ENCODE measurements at regions not wholly inside any gene's neighbourhood (a gene's known extent, or its start where the extent isn't known, plus 50 kb on each side); places are given as distances from the start of the nearest gene placed in this dataset.

GRCh38 chr3:103923907-103924306, 1442.8 kb upstream of the ALCAM start:
- Histone ChIP-seq H2AFZ (ENCODE audit: low read depth, low read length) (no peak overlapping the region), H3K9me2 (ENCODE audit: insufficient read depth, low read length) (no peaks in the 10 kb centered on the region), H3K27ac (ENCODE audit: low read length) (no peak overlapping the region), H3K9ac (ENCODE audit: low read length) (no peak overlapping the region), H3K4me3 (ENCODE audit: low read length) (no peak overlapping the region), H3K27me3 (ENCODE audit: insufficient read depth, low read depth, low read length) (no peaks in the 10 kb centered on the region), H3F3A (ENCODE audit: insufficient read depth, low read length, poor library complexity, severe bottlenecking) (no peaks in the 10 kb centered on the region), H4K20me1 (ENCODE audit: insufficient read depth) (no peaks in the 10 kb centered on the region), H3K79me2 (replicated peaks; ENCODE audit: insufficient read depth, low read length) (no peaks in the 10 kb centered on the region), H3K4me2 (ENCODE audit: low read length) (no peak overlapping the region), H3K36me3 (ENCODE audit: insufficient read depth, low read length) (no peaks in the 10 kb centered on the region), H3K9me3 (ENCODE audit: low read length) (no peaks in the 10 kb centered on the region)
- TF ChIP-seq REST (IDR thresholded peaks at IDR 0.05; ENCODE audit: borderline replicate concordance) (no peak), EZH2 (IDR thresholded peaks at IDR 0.05; ENCODE audit: borderline replicate concordance, insufficient read depth, low read length, poor library complexity, severe bottlenecking) (no peak), EP300 (conservative IDR thresholded peaks at IDR 0.05; ENCODE audit: poor library complexity, severe bottlenecking) (no peak), TAF1 (IDR thresholded peaks at IDR 0.05; ENCODE audit: low read depth) (no peak), SMC3 (conservative IDR thresholded peaks at IDR 0.05; ENCODE audit: poor library complexity) (no peak), POLR2AphosphoS5 (IDR thresholded peaks at IDR 0.05) (no peak), RAD21 (conservative IDR thresholded peaks at IDR 0.05) (no peak), MXI1 (conservative IDR thresholded peaks at IDR 0.05; ENCODE audit: poor library complexity, severe bottlenecking) (no peak)
- TF ChIP-seq, protein P1, sequence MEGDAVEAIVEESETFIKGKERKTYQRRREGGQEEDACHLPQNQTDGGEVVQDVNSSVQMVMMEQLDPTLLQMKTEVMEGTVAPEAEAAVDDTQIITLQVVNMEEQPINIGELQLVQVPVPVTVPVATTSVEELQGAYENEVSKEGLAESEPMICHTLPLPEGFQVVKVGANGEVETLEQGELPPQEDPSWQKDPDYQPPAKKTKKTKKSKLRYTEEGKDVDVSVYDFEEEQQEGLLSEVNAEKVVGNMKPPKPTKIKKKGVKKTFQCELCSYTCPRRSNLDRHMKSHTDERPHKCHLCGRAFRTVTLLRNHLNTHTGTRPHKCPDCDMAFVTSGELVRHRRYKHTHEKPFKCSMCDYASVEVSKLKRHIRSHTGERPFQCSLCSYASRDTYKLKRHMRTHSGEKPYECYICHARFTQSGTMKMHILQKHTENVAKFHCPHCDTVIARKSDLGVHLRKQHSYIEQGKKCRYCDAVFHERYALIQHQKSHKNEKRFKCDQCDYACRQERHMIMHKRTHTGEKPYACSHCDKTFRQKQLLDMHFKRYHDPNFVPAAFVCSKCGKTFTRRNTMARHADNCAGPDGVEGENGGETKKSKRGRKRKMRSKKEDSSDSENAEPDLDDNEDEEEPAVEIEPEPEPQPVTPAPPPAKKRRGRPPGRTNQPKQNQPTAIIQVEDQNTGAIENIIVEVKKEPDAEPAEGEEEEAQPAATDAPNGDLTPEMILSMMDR (IDR thresholded peaks at IDR 0.05; ENCODE audit: poor library complexity, severe bottlenecking) = no peak

DNA sequence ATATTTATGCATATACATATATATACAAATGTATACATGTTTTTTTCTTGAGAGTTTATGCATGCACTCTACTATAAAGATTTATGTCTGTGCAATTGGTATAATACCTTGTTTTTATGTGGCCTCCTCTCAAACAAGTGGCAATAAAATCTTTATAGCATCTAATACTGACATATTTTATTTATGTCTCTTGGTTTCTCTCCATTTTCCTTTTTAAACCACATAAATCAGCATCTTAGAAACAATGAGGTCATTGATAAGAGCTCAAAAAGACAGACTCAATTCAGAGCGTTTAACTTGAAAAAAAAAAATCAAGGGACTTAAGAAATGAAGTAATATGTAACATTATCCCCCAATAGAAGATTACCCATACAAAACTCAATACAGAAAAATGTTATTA, 1442.2 kb upstream of the ALCAM start:
- Histone ChIP-seq H3K4me3 (ENCODE audit: low read length) (no peak overlapping the region), H3K9me3 (ENCODE audit: low read length) (no peaks in the 10 kb centered on the region), H3K9me2 (ENCODE audit: insufficient read depth, low read length) (no peaks in the 10 kb centered on the region), H3K79me2 (replicated peaks; ENCODE audit: insufficient read depth, low read length) (no peaks in the 10 kb centered on the region), H3K9ac (ENCODE audit: low read length) (no peak overlapping the region), H3K4me2 (ENCODE audit: low read length) (no peak overlapping the region), H3K27ac (ENCODE audit: low read length) (no peak overlapping the region), H4K20me1 (ENCODE audit: insufficient read depth) (no peaks in the 10 kb centered on the region), H3F3A (ENCODE audit: insufficient read depth, low read length, poor library complexity, severe bottlenecking) (no peaks in the 10 kb centered on the region), H3K27me3 (ENCODE audit: insufficient read depth, low read depth, low read length) (no peaks in the 10 kb centered on the region), H2AFZ (ENCODE audit: low read depth, low read length) (no peak overlapping the region), H3K36me3 (ENCODE audit: insufficient read depth, low read length) (no peaks in the 10 kb centered on the region)
- TF ChIP-seq POLR2AphosphoS5 (IDR thresholded peaks at IDR 0.05) (no peak), MXI1 (conservative IDR thresholded peaks at IDR 0.05; ENCODE audit: poor library complexity, severe bottlenecking) (no peak), EP300 (conservative IDR thresholded peaks at IDR 0.05; ENCODE audit: poor library complexity, severe bottlenecking) (no peak), TAF1 (IDR thresholded peaks at IDR 0.05; ENCODE audit: low read depth) (no peak), RAD21 (conservative IDR thresholded peaks at IDR 0.05) (no peak), EZH2 (IDR thresholded peaks at IDR 0.05; ENCODE audit: borderline replicate concordance, insufficient read depth, low read length, poor library complexity, severe bottlenecking) (no peak), REST (IDR thresholded peaks at IDR 0.05; ENCODE audit: borderline replicate concordance) (no peak), SMC3 (conservative IDR thresholded peaks at IDR 0.05; ENCODE audit: poor library complexity) (no peak)
- TF ChIP-seq, protein P1 (IDR thresholded peaks at IDR 0.05; ENCODE audit: poor library complexity, severe bottlenecking) = no peak
